ENCODE measurements at regions not wholly inside any gene's neighbourhood (a gene's known extent, or its start where the extent isn't known, plus 50 kb on each side); places are given as distances from the start of the nearest gene placed in this dataset.

- Histone ChIP-seq H3K9me3 (ENCODE audit: control insufficient read depth, insufficient read depth, low read depth, low read length) (no peaks in the 10 kb centered on the region), H3K4me3 (ENCODE audit: low read depth in 2 of 2, low read length in 2 of 2) (no peak overlapping the region), H3K36me3 (ENCODE audit: control insufficient read depth, insufficient read depth, low read length) (no peaks in the 10 kb centered on the region), H3K4me1 (ENCODE audit: control insufficient read depth, insufficient read depth, low read length) (no peaks in the 10 kb centered on the region), H3K27ac (ENCODE audit: low read length) (no peak overlapping the region), H3K27me3 (ENCODE audit: control insufficient read depth, insufficient read depth, low read length) (no peaks in the 10 kb centered on the region)
- POLR2A ChIA-PET = no interaction called here
- DNase-seq (ENCODE audit: low read depth, low spot score) = no peak
- TF ChIP-seq CTCF (IDR thresholded peaks at IDR 0.05) (no peak), SIN3A (IDR thresholded peaks at IDR 0.05; ENCODE audit: borderline replicate concordance, insufficient read depth, low read depth, low read length) (no peak), POLR2AphosphoS5 (IDR thresholded peaks at IDR 0.05; ENCODE audit: low read depth, low read length) (no peak)
- TF ChIP-seq, protein P1, sequence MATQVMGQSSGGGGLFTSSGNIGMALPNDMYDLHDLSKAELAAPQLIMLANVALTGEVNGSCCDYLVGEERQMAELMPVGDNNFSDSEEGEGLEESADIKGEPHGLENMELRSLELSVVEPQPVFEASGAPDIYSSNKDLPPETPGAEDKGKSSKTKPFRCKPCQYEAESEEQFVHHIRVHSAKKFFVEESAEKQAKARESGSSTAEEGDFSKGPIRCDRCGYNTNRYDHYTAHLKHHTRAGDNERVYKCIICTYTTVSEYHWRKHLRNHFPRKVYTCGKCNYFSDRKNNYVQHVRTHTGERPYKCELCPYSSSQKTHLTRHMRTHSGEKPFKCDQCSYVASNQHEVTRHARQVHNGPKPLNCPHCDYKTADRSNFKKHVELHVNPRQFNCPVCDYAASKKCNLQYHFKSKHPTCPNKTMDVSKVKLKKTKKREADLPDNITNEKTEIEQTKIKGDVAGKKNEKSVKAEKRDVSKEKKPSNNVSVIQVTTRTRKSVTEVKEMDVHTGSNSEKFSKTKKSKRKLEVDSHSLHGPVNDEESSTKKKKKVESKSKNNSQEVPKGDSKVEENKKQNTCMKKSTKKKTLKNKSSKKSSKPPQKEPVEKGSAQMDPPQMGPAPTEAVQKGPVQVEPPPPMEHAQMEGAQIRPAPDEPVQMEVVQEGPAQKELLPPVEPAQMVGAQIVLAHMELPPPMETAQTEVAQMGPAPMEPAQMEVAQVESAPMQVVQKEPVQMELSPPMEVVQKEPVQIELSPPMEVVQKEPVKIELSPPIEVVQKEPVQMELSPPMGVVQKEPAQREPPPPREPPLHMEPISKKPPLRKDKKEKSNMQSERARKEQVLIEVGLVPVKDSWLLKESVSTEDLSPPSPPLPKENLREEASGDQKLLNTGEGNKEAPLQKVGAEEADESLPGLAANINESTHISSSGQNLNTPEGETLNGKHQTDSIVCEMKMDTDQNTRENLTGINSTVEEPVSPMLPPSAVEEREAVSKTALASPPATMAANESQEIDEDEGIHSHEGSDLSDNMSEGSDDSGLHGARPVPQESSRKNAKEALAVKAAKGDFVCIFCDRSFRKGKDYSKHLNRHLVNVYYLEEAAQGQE (IDR thresholded peaks at IDR 0.05; ENCODE audit: insufficient read depth in 1 of 2, low read depth in 2 of 2, low read length in 1 of 2) = no peak
- BruUV-seq (replicated peaks) = no TSS peak
- no peak for ATAC-seq
- CTCF ChIA-PET = no interaction called here
- intact Hi-C loops (cut with micrococcal nuclease; ENCODE audit: unreplicated experiment) = no loop called here
- in situ Hi-C loops (cut with HindIII; ENCODE audit: low pct_unique_long_range_greater_than_20kb, low sequenced_read_pairs) = no loop called here
These were observed 241.9 kb upstream of the ZFP64 start for GRCh38 chr20:52433326-52434040.

DNA sequence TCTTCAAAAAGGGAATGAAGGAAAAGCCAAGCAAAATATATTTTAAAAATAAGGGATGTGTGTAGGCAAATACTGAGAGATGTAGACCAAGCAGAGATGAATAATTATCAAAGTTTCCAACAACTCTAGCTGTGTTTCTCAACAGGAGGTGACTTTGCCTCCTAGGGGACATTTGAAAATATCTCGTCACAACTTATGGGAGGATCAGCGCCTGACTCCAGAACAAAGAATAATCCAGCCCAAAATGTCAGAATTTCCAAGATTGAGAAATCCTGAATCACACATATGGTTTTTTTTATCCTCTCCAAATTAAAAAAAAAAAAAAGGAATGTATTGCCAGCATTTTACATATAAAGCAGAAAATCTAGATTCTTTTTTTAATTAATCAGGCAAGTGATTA is 241.2 kb upstream of the ZFP64 start:
- ATAC-seq (no peak), DNase-seq (ENCODE audit: low read depth, low spot score) (no peak)
- Histone ChIP-seq H3K27ac (ENCODE audit: low read length) (no peak overlapping the region), H3K4me1 (ENCODE audit: control insufficient read depth, insufficient read depth, low read length) (no peaks in the 10 kb centered on the region), H3K4me3 (ENCODE audit: low read depth in 2 of 2, low read length in 2 of 2) (no peak overlapping the region), H3K36me3 (ENCODE audit: control insufficient read depth, insufficient read depth, low read length) (no peaks in the 10 kb centered on the region), H3K9me3 (ENCODE audit: control insufficient read depth, insufficient read depth, low read depth, low read length) (no peaks in the 10 kb centered on the region), H3K27me3 (ENCODE audit: control insufficient read depth, insufficient read depth, low read length) (no peaks in the 10 kb centered on the region)
- ChIA-PET POLR2A (no interaction called here), CTCF (no interaction called here)
- BruUV-seq (replicated peaks) = no TSS peak
- intact Hi-C loops (cut with micrococcal nuclease; ENCODE audit: unreplicated experiment) = no loop called here
- in situ Hi-C loops (cut with HindIII; ENCODE audit: low pct_unique_long_range_greater_than_20kb, low sequenced_read_pairs) = no loop called here
- TF ChIP-seq CTCF (IDR thresholded peaks at IDR 0.05) (no peak), SIN3A (IDR thresholded peaks at IDR 0.05; ENCODE audit: borderline replicate concordance, insufficient read depth, low read depth, low read length) (no peak), POLR2AphosphoS5 (IDR thresholded peaks at IDR 0.05; ENCODE audit: low read depth, low read length) (no peak), TCF7L2 (IDR thresholded peaks at IDR 0.05; ENCODE audit: low read depth, low read length) (no peak)
- TF ChIP-seq, protein P1 (IDR thresholded peaks at IDR 0.05; ENCODE audit: insufficient read depth in 1 of 2, low read depth in 2 of 2, low read length in 1 of 2) = no peak
